GM18520 (cell line): ENCODE measurements at regions not wholly inside any gene's neighbourhood (a gene's known extent, or its start where the extent isn't known, plus 50 kb on each side); places are given as distances from the start of the nearest gene placed in this dataset.

Experiments used
- ATAC-seq: cut with Tn5 transposase; IDR thresholded peaks from one replicate; pipeline ENCODE4 v1.9.1; 2021; ENCODE audit not compliant: unreplicated experiment

- ATAC-seq: no peak
Observed at GRCh38 chr16:51557670-51558069, 406.6 kb upstream of the SALL1 start.

GRCh38 chr16:51556694-51557340 lies 405.7 kb upstream of the SALL1 start:
- ATAC-seq: no peak

GRCh38 chr16:51553910-51554309 lies 402.8 kb upstream of the SALL1 start:
- ATAC-seq: no peak

GRCh38 chr16:51553314-51553713 lies 402.2 kb upstream of the SALL1 start:
- no peak for ATAC-seq

- ATAC-seq: no peak
Observed at GRCh38 chr16:51550800-51551347, 399.8 kb upstream of the SALL1 start.

- ATAC-seq: no peak
Observed at GRCh38 chr16:51549836-51550235, 398.8 kb upstream of the SALL1 start.

- ATAC-seq: no peak
Observed at GRCh38 chr16:51545951-51546350, 394.9 kb upstream of the SALL1 start.

GRCh38 chr16:51544851-51545467 lies 393.9 kb upstream of the SALL1 start:
- no peak for ATAC-seq

- no peak for ATAC-seq
Observed at GRCh38 chr16:51543971-51544370, 392.9 kb upstream of the SALL1 start.

GRCh38 chr16:51542981-51543815 lies 392.1 kb upstream of the SALL1 start:
- no peak for ATAC-seq

GRCh38 chr16:51540259-51540658 lies 389.2 kb upstream of the SALL1 start:
- no peak for ATAC-seq

- ATAC-seq: no peak
Observed at GRCh38 chr16:51538707-51539498, 387.8 kb upstream of the SALL1 start.

- ATAC-seq: no peak
Observed at GRCh38 chr16:51535591-51535990, 384.5 kb upstream of the SALL1 start.

GRCh38 chr16:51532551-51532950 lies 381.5 kb upstream of the SALL1 start:
- ATAC-seq: no peak

GRCh38 chr16:51531271-51531670 lies 380.2 kb upstream of the SALL1 start:
- ATAC-seq: no peak

GRCh38 chr16:51527349-51527748 lies 376.3 kb upstream of the SALL1 start:
- ATAC-seq: no peak

- ATAC-seq: no peak
Observed at GRCh38 chr16:51526621-51527020, 375.6 kb upstream of the SALL1 start.

GRCh38 chr16:51524555-51525373 lies 373.7 kb upstream of the SALL1 start:
- no peak for ATAC-seq

GRCh38 chr16:51524070-51524469 lies 373.0 kb upstream of the SALL1 start:
- ATAC-seq: no peak

GRCh38 chr16:51523400-51523799 lies 372.3 kb upstream of the SALL1 start:
- ATAC-seq: no peak
